ENCODE measurements at regions not wholly inside any gene's neighbourhood (a gene's known extent, or its start where the extent isn't known, plus 50 kb on each side); places are given as distances from the start of the nearest gene placed in this dataset.

DNA sequence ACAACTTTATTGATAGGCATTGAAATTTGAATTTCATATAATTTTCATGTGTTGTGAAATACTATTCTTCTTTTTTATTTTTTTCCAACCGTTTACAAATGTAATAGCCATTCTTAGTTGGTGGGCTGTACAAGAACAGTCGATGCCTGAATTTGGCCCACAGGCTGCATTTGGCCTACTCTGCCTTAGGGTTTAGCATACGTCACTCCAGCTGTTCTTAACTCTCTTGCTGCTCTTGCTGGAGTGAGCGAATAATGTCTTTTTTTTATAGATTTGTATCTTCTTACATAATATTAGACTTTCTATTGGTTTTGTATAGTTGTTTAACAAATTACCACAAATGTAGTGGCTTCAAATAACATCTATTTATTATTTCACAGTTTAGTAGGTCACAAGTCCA is 163.4 kb upstream of the MKI67 start:
- Histone ChIP-seq H3K27me3 (ENCODE audit: control insufficient read depth, insufficient read depth, low read length) (peaks cover 24% of the 10 kb centered on the region), H3K36me3 (ENCODE audit: control insufficient read depth, insufficient read depth, low read length) (no peaks in the 10 kb centered on the region), H3K4me3 (ENCODE audit: low read length) (no peak overlapping the region), H3K9ac (ENCODE audit: low read length) (no peak overlapping the region), H3K9me3 (ENCODE audit: control insufficient read depth, low read length) (no peaks in the 10 kb centered on the region), H3K4me1 (ENCODE audit: control insufficient read depth, insufficient read depth, low read length) (no peaks in the 10 kb centered on the region)

GRCh38 chr10:128295003-128295402 is 168.8 kb upstream of the MKI67 start:
- Histone ChIP-seq H3K9ac (ENCODE audit: low read length) (no peak overlapping the region), H3K36me3 (ENCODE audit: control insufficient read depth, insufficient read depth, low read length) (no peaks in the 10 kb centered on the region), H3K9me3 (ENCODE audit: control insufficient read depth, low read length) (no peaks in the 10 kb centered on the region), H3K4me1 (ENCODE audit: control insufficient read depth, insufficient read depth, low read length) (no peaks in the 10 kb centered on the region), H3K27me3 (ENCODE audit: control insufficient read depth, insufficient read depth, low read length) (no peaks in the 10 kb centered on the region), H3K4me3 (ENCODE audit: low read length) (no peak overlapping the region)

DNA sequence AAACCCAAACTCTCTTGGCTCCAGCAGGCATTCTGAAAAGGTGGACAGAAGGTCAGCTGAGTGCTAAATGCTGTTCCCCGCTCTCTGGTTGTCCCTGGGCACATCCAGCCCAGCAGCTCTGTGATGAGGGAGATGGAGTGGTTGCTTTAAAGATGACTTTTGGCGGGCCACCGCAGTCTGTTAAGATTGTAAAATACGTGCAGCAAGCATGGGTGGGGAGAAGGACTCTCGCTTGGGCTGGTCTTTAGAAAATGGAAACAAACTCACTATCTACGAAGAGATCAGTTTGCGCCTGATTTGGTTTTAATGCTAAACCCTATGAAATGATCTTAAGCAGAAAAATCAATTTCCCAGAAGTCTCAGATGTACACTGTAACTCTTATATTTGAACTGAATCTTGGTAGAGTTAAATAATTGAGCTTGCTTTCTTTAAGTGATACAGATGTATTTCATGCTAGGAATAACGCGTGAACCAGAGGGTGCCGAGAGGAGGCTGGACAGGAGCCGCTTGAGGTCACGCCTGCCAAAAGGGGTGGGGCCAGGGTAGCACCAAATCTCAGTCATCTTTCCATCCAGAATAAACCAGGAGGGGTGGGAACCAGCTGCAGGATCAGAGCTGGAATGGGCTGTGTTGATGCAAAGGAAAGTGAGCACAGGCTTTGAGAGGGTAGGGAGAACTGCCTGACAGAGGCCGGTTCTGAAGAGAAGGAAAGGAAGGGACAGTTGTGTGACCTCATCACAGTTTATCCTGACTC is 170.2 kb upstream of the MKI67 start:
- no peak overlapping the region for H3K9ac ChIP-seq (ENCODE audit: low read length)
- H3K36me3 ChIP-seq (ENCODE audit: control insufficient read depth, insufficient read depth, low read length), result no peaks in the 10 kb centered on the region
- H3K4me3 ChIP-seq (ENCODE audit: low read length), result no peak overlapping the region
- H3K4me1 ChIP-seq (ENCODE audit: control insufficient read depth, insufficient read depth, low read length), result no peaks in the 10 kb centered on the region
- H3K9me3 ChIP-seq (ENCODE audit: control insufficient read depth, low read length), result no peaks in the 10 kb centered on the region
- H3K27me3 ChIP-seq (ENCODE audit: control insufficient read depth, insufficient read depth, low read length), result no peaks in the 10 kb centered on the region

DNA sequence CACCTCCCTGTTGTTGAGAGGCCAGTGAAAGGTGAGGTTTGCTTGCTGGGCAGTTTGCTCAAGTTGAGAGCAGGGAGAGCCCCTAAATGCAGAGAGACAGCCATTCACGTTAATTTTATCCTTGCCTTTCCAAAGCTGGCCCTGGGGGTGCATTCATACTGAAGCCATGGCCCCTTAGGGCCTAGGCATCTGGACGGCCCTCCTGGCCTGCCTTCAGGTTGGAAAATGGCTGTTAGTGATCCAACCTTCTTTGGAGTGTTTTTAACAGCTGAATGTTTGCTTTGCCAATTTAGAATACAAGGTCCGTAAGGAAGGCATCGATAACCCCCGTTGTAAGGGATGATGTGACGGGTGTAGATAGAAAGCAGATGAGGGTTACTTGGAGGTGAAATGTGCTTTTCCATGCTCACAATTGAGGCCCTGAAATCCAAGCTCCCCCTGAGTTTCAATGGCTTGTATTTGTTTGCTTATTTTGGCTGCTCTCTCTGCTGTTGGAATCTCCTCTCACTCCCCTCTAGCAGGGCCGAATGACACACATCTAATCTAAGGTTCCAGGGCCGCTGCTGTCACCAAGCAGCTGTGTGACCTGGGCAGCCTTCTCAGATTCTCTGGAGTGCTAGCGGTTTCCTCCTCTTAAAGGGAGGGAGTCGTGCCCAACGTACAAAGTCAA is 171.6 kb upstream of the MKI67 start:
- Histone ChIP-seq H3K9me3 (ENCODE audit: control insufficient read depth, low read length) (no peaks in the 10 kb centered on the region), H3K4me1 (ENCODE audit: control insufficient read depth, insufficient read depth, low read length) (no peaks in the 10 kb centered on the region), H3K36me3 (ENCODE audit: control insufficient read depth, insufficient read depth, low read length) (no peaks in the 10 kb centered on the region), H3K27me3 (ENCODE audit: control insufficient read depth, insufficient read depth, low read length) (no peaks in the 10 kb centered on the region), H3K4me3 (ENCODE audit: low read length) (no peak overlapping the region), H3K9ac (ENCODE audit: low read length) (no peak overlapping the region)

- Histone ChIP-seq H3K36me3 (ENCODE audit: control insufficient read depth, insufficient read depth, low read length) (no peaks in the 10 kb centered on the region), H3K4me3 (ENCODE audit: low read length) (no peak overlapping the region), H3K4me1 (ENCODE audit: control insufficient read depth, insufficient read depth, low read length) (no peaks in the 10 kb centered on the region), H3K9me3 (ENCODE audit: control insufficient read depth, low read length) (no peaks in the 10 kb centered on the region), H3K9ac (ENCODE audit: low read length) (no peak overlapping the region), H3K27me3 (ENCODE audit: control insufficient read depth, insufficient read depth, low read length) (no peaks in the 10 kb centered on the region)
Measured at GRCh38 chr10:128298587-128298986, 172.4 kb upstream of the MKI67 start.

DNA sequence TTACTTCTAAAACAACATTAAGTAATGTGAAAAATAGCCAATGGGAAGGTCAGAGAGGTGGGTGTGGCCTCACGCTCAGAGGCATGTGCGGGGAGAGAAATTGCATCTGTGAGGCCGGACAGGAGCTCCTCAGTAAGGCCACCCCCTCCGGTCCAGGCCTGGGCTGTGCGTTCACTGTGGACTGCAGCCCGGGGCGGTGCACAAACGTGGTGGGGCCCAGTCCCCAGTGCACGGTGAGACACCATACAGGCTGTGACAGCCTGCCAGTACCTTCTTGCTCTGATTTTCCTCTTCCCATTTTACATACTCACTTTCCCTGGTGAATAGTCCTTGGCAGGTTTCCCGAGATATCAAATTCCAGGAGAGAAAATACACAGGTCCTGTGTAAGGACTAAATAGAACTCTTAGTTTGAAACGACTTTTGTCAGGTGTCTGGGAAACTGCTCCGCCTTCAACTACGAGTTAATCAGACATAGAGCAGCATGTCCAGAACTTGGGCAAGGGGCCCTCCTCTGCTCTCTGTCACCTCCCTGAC is 174.1 kb upstream of the MKI67 start:
- Histone ChIP-seq H3K4me1 (ENCODE audit: control insufficient read depth, insufficient read depth, low read length) (no peaks in the 10 kb centered on the region), H3K4me3 (ENCODE audit: low read length) (no peak overlapping the region), H3K27me3 (ENCODE audit: control insufficient read depth, insufficient read depth, low read length) (no peaks in the 10 kb centered on the region), H3K9ac (ENCODE audit: low read length) (no peak overlapping the region), H3K36me3 (ENCODE audit: control insufficient read depth, insufficient read depth, low read length) (no peaks in the 10 kb centered on the region), H3K9me3 (ENCODE audit: control insufficient read depth, low read length) (no peaks in the 10 kb centered on the region)

GRCh38 chr10:128301051-128301450 is 174.8 kb upstream of the MKI67 start:
- Histone ChIP-seq H3K9me3 (ENCODE audit: control insufficient read depth, low read length) (no peaks in the 10 kb centered on the region), H3K4me3 (ENCODE audit: low read length) (no peak overlapping the region), H3K27me3 (ENCODE audit: control insufficient read depth, insufficient read depth, low read length) (no peaks in the 10 kb centered on the region), H3K36me3 (ENCODE audit: control insufficient read depth, insufficient read depth, low read length) (no peaks in the 10 kb centered on the region), H3K4me1 (ENCODE audit: control insufficient read depth, insufficient read depth, low read length) (no peaks in the 10 kb centered on the region), H3K9ac (ENCODE audit: low read length) (no peak overlapping the region)

DNA sequence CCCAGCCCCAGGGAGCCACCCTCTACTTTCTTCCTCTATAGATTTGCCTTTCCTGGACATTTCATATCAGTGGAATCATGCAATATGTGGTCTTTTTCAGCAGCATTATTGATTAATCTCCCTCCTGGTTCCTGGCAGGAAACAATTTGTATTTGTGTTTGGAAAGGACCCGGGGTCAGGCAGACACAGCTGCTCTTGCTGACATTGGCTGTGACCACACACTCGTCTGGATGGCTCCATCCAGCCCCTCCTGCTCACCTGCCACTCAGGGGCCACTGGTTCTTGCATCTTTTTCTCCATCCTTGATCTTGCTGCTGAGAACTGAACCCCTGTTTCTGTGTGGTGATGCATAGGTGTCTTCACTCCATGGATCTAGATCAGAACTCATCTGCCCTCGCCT is 176.6 kb upstream of the MKI67 start:
- Histone ChIP-seq H3K36me3 (ENCODE audit: control insufficient read depth, insufficient read depth, low read length) (no peaks in the 10 kb centered on the region), H3K27me3 (ENCODE audit: control insufficient read depth, insufficient read depth, low read length) (no peaks in the 10 kb centered on the region), H3K4me3 (ENCODE audit: low read length) (no peak overlapping the region), H3K4me1 (ENCODE audit: control insufficient read depth, insufficient read depth, low read length) (no peaks in the 10 kb centered on the region), H3K9ac (ENCODE audit: low read length) (no peak overlapping the region), H3K9me3 (ENCODE audit: control insufficient read depth, low read length) (no peaks in the 10 kb centered on the region)

GRCh38 chr10:128304271-128304670 is 178.0 kb upstream of the MKI67 start:
- H3K9me3 ChIP-seq (ENCODE audit: control insufficient read depth, low read length), result no peaks in the 10 kb centered on the region
- H3K4me1 ChIP-seq (ENCODE audit: control insufficient read depth, insufficient read depth, low read length), result no peaks in the 10 kb centered on the region
- H3K36me3 ChIP-seq (ENCODE audit: control insufficient read depth, insufficient read depth, low read length), result no peaks in the 10 kb centered on the region
- no peaks in the 10 kb centered on the region for H3K27me3 ChIP-seq (ENCODE audit: control insufficient read depth, insufficient read depth, low read length)
- H3K9ac ChIP-seq (ENCODE audit: low read length), result no peak overlapping the region
- H3K4me3 ChIP-seq (ENCODE audit: low read length), result no peak overlapping the region

- Histone ChIP-seq H3K4me3 (ENCODE audit: low read length) (no peak overlapping the region), H3K9me3 (ENCODE audit: control insufficient read depth, low read length) (no peaks in the 10 kb centered on the region), H3K27me3 (ENCODE audit: control insufficient read depth, insufficient read depth, low read length) (no peaks in the 10 kb centered on the region), H3K4me1 (ENCODE audit: control insufficient read depth, insufficient read depth, low read length) (no peaks in the 10 kb centered on the region), H3K9ac (ENCODE audit: low read length) (no peak overlapping the region), H3K36me3 (ENCODE audit: control insufficient read depth, insufficient read depth, low read length) (no peaks in the 10 kb centered on the region)
Measured at GRCh38 chr10:128305601-128306345, 179.6 kb upstream of the MKI67 start.

DNA sequence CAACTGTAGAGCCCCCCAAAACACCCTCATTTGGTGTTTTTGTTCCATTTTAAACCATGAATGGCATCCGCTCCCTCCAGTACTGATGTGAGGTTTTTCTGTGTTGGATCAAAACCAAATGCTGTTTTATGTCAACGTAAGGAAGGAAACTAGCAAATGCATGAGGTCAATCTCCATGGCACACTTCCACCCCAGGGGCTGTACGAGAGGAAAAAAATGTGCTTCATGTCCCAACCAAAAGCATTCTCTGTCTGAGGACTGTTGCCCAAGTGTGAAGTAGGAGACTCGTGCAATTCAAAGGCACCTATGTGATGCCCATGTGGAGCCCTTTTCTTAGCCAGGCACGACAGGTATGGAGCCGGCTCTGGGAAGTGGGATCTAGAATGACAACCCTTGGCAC is 180.3 kb upstream of the MKI67 start:
- no peaks in the 10 kb centered on the region for H3K36me3 ChIP-seq (ENCODE audit: control insufficient read depth, insufficient read depth, low read length)
- H3K4me1 ChIP-seq (ENCODE audit: control insufficient read depth, insufficient read depth, low read length), result no peaks in the 10 kb centered on the region
- no peak overlapping the region for H3K4me3 ChIP-seq (ENCODE audit: low read length)
- no peaks in the 10 kb centered on the region for H3K27me3 ChIP-seq (ENCODE audit: control insufficient read depth, insufficient read depth, low read length)
- no peaks in the 10 kb centered on the region for H3K9me3 ChIP-seq (ENCODE audit: control insufficient read depth, low read length)
- H3K9ac ChIP-seq (ENCODE audit: low read length), result no peak overlapping the region

DNA sequence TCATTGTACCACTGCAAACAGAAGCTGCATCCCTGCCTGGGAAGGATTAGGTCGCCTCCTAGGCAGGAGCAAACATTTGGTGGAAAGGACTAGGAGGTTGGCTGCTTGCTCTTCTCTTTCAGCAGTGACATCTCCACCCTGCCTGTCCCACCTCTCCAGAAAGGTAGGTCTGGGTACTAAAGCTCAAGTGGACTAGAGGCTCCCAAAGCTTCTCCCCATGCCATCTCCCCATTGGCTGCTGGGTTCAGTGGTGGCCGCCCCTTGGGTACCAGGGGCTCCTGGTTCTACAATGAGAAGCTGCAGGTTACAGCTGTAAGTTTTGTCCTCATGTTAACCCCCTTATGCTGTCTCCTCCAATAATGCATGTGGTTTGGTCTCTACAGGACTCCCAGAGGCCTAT is 180.7 kb upstream of the MKI67 start:
- Histone ChIP-seq H3K27me3 (ENCODE audit: control insufficient read depth, insufficient read depth, low read length) (no peaks in the 10 kb centered on the region), H3K36me3 (ENCODE audit: control insufficient read depth, insufficient read depth, low read length) (no peaks in the 10 kb centered on the region), H3K4me1 (ENCODE audit: control insufficient read depth, insufficient read depth, low read length) (no peaks in the 10 kb centered on the region), H3K9ac (ENCODE audit: low read length) (no peak overlapping the region), H3K9me3 (ENCODE audit: control insufficient read depth, low read length) (no peaks in the 10 kb centered on the region), H3K4me3 (ENCODE audit: low read length) (no peak overlapping the region)

Measured in mucosa of stomach (tissue), 1 donor.